Astrocyte (in vitro differentiated cells and primary cell): ENCODE measurements at regions not wholly inside any gene's neighbourhood (a gene's known extent, or its start where the extent isn't known, plus 50 kb on each side); places are given as distances from the start of the nearest gene placed in this dataset.

Source experiments
- CTCF ChIP-seq: IDR thresholded peaks from 2 replicates; pipeline ENCODE4 v1.5.1; 2011; ENCODE audit warnings: low read depth, mild to moderate bottlenecking, inconsistent platforms, low read length, moderate library complexity; ENCODE audit not compliant: insufficient read depth
- EZH2 ChIP-seq: IDR thresholded peaks from 2 replicates; pipeline ENCODE4 v1.6.1; 2012; ENCODE audit warnings: mild to moderate bottlenecking, low read length, inconsistent platforms; ENCODE audit not compliant: insufficient read depth

- TF ChIP-seq CTCF (no peak), EZH2 (no peak)
Measured at GRCh38 chr22:22424956-22425355, 83.6 kb downstream of the ZNF280B start.
